Cardiac muscle cell (in vitro differentiated cells and primary cell): ENCODE measurements at regions not wholly inside any gene's neighbourhood (a gene's known extent, or its start where the extent isn't known, plus 50 kb on each side); places are given as distances from the start of the nearest gene placed in this dataset.

Experiments used
- DNase-seq, 2 donors: peaks; one replicate each; pipeline versions ENCODE4 v3.0.0 to v3.0.0-alpha.2; 2010 to 2017; ENCODE audit warnings: low read depth in 1 of 2, low spot score in 1 of 2
- H3K27ac ChIP-seq: fragments of 200-600 bp; sonication (generic); 2 replicates; pipeline ENCODE4 v1.5.1; 2016
- H3K27me3 ChIP-seq: fragments of 200-600 bp; sonication (generic); 2 replicates; pipeline ENCODE4 v1.6.0; 2016; ENCODE audit warnings: control low read depth
- H3K36me3 ChIP-seq: fragments of 200-600 bp; sonication (generic); 2 replicates; pipeline ENCODE4 v1.5.1; 2016; ENCODE audit warnings: control low read depth
- H3K4me1 ChIP-seq: fragments of 200-600 bp; sonication (generic); 2 replicates; pipeline ENCODE4 v1.8.1; 2017; ENCODE audit warnings: low read depth, mild to moderate bottlenecking, mixed run types
- H3K4me3 ChIP-seq: fragments of 200-600 bp; sonication (generic); 2 replicates; pipeline ENCODE4 v1.5.1; 2016; ENCODE audit warnings: mild to moderate bottlenecking
- H3K9me3 ChIP-seq: fragments of 200-600 bp; sonication (generic); 2 replicates; pipeline ENCODE4 v1.5.1; 2017; ENCODE audit warnings: low read depth, mild to moderate bottlenecking, control low read depth
- CTCF ChIP-seq: IDR thresholded peaks from 2 replicates; pipeline ENCODE4 v1.5.1; 2012; ENCODE audit warnings: low read depth, mild to moderate bottlenecking, low read length

GRCh38 chr2:21580391-21580790 is 456.6 kb downstream of the TDRD15 start:
- Histone ChIP-seq H3K27ac (no peak overlapping the region), H3K4me1 (no peaks in the 10 kb centered on the region), H3K36me3 (no peaks in the 10 kb centered on the region), H3K9me3 (no peaks in the 10 kb centered on the region), H3K4me3 (no peak overlapping the region), H3K27me3 (no peaks in the 10 kb centered on the region)
- no peak for TF ChIP-seq CTCF
- no peak for DNase-seq

- H3K9me3 ChIP-seq: no peaks in the 10 kb centered on the region
- no peak overlapping the region for H3K27ac ChIP-seq
- no peak for DNase-seq
- no peak overlapping the region for H3K4me3 ChIP-seq
- no peaks in the 10 kb centered on the region for H3K36me3 ChIP-seq
- H3K27me3 ChIP-seq: no peaks in the 10 kb centered on the region
- H3K4me1 ChIP-seq: no peaks in the 10 kb centered on the region
- no peak for TF ChIP-seq CTCF
Observed at GRCh38 chr2:21585881-21586280, 462.1 kb downstream of the TDRD15 start.

- no peak for DNase-seq
- no peaks in the 10 kb centered on the region for H3K36me3 ChIP-seq
- H3K4me3 ChIP-seq: no peak overlapping the region
- no peaks in the 10 kb centered on the region for H3K4me1 ChIP-seq
- no peaks in the 10 kb centered on the region for H3K9me3 ChIP-seq
- no peaks in the 10 kb centered on the region for H3K27me3 ChIP-seq
- TF ChIP-seq CTCF: no peak
- H3K27ac ChIP-seq: no peak overlapping the region
Observed at GRCh38 chr2:21590026-21590690, 466.4 kb downstream of the TDRD15 start.

- Histone ChIP-seq H3K9me3 (no peaks in the 10 kb centered on the region), H3K4me1 (no peaks in the 10 kb centered on the region), H3K27me3 (no peaks in the 10 kb centered on the region), H3K27ac (no peak overlapping the region), H3K4me3 (no peak overlapping the region), H3K36me3 (no peaks in the 10 kb centered on the region)
- TF ChIP-seq CTCF: no peak
- no peak for DNase-seq
Observed at GRCh38 chr2:21591926-21592325, 468.2 kb downstream of the TDRD15 start.

GRCh38 chr2:21599417-21599816 is 475.6 kb downstream of the TDRD15 start:
- H3K36me3 ChIP-seq: no peaks in the 10 kb centered on the region

More at GRCh38 chr2:21599417-21599816, 475.6 kb downstream of the TDRD15 start:
- Histone ChIP-seq H3K27me3 (no peaks in the 10 kb centered on the region), H3K4me3 (no peak overlapping the region), H3K27ac (no peak overlapping the region), H3K4me1 (no peaks in the 10 kb centered on the region), H3K9me3 (no peaks in the 10 kb centered on the region)
- DNase-seq: no peak
- TF ChIP-seq CTCF: no peak
